Transverse colon (tissue), 4 donors: ENCODE measurements at regions not wholly inside any gene's neighbourhood (a gene's known extent, or its start where the extent isn't known, plus 50 kb on each side); places are given as distances from the start of the nearest gene placed in this dataset.

Experiments used
- POLR2AphosphoS5 ChIP-seq, 3 donors: sonication (generic); formaldehyde crosslinking; IDR thresholded peaks; one replicate each; pipeline ENCODE4 v1.6.1; 2016; ENCODE audit warnings: antibody characterized with exemption in 3 of 3
- TF ChIP-seq, protein P1 (sequence below), 5 experiments: fragments of 200-600 bp in 3 of 5; fragments of 450-650 bp in 2 of 5; sonication (generic) in 3 of 5; IDR thresholded peaks; 1 replicate in 2 of 5; 2 replicates in 3 of 5; pipeline ENCODE4 v1.5.1; 2016 to 2017; ENCODE audit warnings: antibody characterized with exemption in 5 of 5, inconsistent platforms in 3 of 5, mild to moderate bottlenecking in 2 of 5, moderate library complexity in 1 of 5

DNA sequence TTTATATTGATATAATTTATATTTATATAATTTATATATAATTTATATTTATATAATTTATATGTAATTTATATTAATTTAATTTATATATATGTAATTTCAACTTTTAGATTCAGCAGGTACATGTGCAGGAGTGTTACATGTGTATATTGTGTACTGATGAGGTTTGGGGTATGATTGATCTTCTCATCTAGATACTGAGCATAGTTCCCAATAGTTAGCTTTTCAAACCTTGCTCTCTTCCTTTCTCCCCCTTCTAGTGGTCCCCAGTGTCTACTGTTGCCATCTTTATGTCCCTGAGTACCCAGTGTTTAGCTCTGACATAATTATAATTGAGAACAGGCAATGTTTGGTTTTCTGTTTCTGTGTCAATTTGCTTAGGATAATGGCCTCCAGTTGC, 1335.3 kb upstream of the CDH2 start:
- TF ChIP-seq, protein P1, sequence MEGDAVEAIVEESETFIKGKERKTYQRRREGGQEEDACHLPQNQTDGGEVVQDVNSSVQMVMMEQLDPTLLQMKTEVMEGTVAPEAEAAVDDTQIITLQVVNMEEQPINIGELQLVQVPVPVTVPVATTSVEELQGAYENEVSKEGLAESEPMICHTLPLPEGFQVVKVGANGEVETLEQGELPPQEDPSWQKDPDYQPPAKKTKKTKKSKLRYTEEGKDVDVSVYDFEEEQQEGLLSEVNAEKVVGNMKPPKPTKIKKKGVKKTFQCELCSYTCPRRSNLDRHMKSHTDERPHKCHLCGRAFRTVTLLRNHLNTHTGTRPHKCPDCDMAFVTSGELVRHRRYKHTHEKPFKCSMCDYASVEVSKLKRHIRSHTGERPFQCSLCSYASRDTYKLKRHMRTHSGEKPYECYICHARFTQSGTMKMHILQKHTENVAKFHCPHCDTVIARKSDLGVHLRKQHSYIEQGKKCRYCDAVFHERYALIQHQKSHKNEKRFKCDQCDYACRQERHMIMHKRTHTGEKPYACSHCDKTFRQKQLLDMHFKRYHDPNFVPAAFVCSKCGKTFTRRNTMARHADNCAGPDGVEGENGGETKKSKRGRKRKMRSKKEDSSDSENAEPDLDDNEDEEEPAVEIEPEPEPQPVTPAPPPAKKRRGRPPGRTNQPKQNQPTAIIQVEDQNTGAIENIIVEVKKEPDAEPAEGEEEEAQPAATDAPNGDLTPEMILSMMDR (IDR thresholded peaks at IDR 0.05): no peak
- TF ChIP-seq POLR2AphosphoS5 (IDR thresholded peaks at IDR 0.05): no peak
